ENCODE measurements at regions not wholly inside any gene's neighbourhood (a gene's known extent, or its start where the extent isn't known, plus 50 kb on each side); places are given as distances from the start of the nearest gene placed in this dataset.

DNA sequence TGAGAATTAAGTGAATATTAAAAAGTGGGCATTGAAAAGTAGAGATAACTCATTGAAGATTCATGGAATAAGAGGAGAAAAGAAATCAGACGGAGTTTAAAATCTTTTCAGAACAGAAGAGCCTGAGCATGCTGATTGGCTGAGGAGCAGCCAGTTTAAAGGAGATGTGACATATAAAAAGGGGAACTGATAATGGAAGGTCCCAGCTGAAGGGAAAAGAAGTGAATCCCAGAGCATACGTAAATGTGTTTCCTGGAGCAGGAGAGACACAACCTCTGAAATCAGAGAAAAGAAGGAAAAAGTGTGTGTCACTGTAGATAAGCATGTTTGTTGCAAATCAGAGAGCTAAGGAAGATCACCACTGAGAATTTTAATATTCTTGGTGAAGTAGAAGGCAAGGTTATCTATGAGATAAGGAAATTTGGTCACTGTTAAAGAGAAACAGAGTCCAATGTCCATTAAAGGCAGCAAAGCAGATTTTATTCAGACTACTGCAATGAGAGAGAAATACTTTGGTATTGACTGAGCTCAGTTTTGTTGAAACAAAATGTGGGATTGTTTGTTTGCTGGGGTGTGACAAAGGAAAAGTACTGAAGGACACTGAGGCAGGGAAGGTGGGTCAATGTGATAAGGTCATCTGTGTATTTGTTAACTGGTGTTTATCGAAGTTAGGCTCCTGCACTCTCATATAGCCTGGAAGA lies 84.6 kb upstream of the WDR72 start:
- TF ChIP-seq, protein P1, sequence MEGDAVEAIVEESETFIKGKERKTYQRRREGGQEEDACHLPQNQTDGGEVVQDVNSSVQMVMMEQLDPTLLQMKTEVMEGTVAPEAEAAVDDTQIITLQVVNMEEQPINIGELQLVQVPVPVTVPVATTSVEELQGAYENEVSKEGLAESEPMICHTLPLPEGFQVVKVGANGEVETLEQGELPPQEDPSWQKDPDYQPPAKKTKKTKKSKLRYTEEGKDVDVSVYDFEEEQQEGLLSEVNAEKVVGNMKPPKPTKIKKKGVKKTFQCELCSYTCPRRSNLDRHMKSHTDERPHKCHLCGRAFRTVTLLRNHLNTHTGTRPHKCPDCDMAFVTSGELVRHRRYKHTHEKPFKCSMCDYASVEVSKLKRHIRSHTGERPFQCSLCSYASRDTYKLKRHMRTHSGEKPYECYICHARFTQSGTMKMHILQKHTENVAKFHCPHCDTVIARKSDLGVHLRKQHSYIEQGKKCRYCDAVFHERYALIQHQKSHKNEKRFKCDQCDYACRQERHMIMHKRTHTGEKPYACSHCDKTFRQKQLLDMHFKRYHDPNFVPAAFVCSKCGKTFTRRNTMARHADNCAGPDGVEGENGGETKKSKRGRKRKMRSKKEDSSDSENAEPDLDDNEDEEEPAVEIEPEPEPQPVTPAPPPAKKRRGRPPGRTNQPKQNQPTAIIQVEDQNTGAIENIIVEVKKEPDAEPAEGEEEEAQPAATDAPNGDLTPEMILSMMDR (IDR thresholded peaks at IDR 0.05; ENCODE audit: insufficient read depth, missing control alignments) = no peak
- no peak for FAIRE-seq
- DNase-seq (ENCODE audit: insufficient read length, low spot score) = no peak

DNA sequence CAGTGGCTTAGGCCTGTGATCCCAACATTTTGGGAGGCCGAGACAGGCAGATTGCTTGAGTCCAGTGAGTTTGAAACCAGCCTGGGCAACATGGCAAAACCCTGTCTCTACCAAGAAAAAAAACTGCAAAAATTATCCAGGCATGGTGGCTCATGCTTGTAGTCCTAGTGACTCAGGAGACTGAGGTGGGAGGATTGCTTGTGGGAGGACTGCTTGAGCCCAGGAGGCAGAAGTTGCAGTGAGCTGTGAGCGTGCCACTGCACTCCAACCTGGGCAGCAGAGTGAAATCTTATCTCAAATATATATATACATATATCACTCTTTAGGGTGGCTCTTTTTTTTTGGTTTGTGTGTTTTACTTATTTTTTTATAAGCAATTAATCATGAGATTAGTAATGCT lies 83.7 kb upstream of the WDR72 start:
- DNase-seq (ENCODE audit: insufficient read length, low spot score) = no peak
- TF ChIP-seq, protein P1 (IDR thresholded peaks at IDR 0.05; ENCODE audit: insufficient read depth, missing control alignments) = no peak
- no peak for FAIRE-seq

DNA sequence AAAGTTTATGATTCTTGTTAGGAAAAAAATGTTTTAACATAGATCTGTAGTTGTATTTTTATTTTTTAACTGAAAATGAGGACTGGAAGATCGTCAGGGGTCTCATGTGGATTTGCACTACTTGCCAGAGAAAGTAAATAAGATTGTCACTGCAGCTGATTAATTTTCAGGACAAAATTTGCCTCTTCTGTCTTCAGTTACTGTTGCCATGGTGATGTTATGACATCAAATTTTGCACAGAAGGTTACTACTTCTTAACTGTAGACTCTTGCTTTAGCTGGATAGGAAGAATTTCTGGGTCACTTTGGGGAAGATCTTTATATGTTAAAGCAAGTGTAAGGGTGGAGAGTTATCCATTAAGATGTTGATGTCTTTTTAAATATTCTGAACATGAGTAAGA lies 82.2 kb upstream of the WDR72 start:
- no peak for DNase-seq (ENCODE audit: insufficient read length, low spot score)
- no peak for FAIRE-seq
- TF ChIP-seq, protein P1 (IDR thresholded peaks at IDR 0.05; ENCODE audit: insufficient read depth, missing control alignments) = no peak

DNA sequence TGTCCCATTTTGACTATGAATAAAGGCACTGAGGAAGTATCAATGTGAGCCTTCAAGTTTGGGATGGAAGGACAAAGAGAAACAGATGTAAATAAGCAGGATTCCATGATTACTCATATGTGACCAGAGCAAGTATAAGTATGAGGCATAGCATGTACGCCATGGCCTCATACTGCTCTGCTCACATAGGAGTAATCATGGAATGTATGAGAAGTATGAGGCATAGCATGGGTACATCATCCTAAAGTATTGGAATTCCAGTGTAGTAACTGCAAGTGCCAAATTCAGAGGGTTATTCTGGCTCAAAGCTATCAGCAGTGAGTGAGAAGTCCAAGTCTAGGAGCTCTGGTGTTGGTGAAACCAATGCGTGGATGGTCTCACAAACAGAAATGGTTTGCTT lies 81.2 kb upstream of the WDR72 start:
- no peak for DNase-seq (ENCODE audit: insufficient read length, low spot score)
- FAIRE-seq = no peak
- TF ChIP-seq, protein P1 (IDR thresholded peaks at IDR 0.05; ENCODE audit: insufficient read depth, missing control alignments) = no peak

DNA sequence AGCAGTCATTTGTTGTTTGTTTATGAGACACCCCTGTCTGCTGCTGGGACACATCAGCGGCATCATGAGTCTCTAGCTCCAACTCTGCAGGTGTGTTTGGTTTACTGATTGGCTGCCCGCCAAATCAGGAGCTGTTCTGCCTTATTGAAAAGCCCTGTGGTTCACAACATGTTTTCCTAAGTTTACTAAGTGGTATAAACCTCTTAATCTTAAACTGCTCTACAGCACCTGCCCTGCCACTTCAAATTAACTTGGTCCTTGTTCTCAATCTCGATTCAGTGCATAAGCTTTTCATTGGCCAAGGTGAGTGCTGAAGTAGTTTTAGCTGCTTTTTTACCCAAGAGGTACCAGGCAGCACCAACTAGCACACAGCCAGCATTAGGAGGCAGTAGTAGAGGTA lies 77.8 kb upstream of the WDR72 start:
- DNase-seq (ENCODE audit: insufficient read length, low spot score) = no peak

DNA sequence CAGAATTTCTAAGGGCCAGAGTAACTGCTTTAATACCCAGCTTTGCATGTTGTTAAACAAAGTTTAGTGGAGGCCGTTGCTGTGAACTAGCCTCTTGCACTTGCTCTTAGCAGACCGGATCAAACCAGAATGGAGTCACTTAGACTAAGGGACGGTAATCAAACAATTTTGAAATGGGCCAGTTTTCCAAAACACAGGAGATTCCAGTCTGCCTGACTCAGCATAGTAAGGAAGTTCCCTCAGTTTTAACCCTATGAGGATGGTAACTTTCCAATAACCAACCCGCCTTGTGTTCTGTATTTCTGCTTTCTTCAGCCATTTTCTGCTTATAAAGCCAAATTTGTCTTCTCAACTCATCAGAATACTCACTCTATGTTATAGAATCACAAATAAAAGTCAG lies 77.2 kb upstream of the WDR72 start:
- FAIRE-seq (no peak), DNase-seq (ENCODE audit: insufficient read length, low spot score) (no peak)
- TF ChIP-seq, protein P1 (IDR thresholded peaks at IDR 0.05; ENCODE audit: insufficient read depth, missing control alignments) = no peak

More for the DNA sequence above, 77.8 kb upstream of the WDR72 start:
- FAIRE-seq = no peak
- TF ChIP-seq, protein P1 (IDR thresholded peaks at IDR 0.05; ENCODE audit: insufficient read depth, missing control alignments) = no peak

DNA sequence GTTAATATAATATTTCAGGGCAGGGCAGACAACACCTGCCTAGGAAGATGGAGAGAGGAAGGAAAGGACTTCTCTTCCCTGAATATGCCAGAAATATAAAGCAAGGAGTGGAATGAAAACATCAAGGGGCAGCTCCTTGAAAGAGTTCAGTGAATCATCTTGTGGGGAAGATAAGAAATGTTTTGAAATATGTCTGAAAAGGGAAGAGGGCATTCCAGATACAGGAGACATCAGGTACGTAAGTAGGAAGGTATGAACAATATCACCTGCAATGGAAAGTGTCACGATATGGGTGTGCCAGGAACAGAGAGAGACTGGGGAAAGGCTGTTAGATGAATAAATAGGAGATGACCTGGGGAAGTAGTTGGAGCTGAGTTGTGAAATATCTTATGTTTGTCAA lies 75.8 kb upstream of the WDR72 start:
- no peak for FAIRE-seq
- TF ChIP-seq, protein P1 (IDR thresholded peaks at IDR 0.05; ENCODE audit: insufficient read depth, missing control alignments) = no peak

More for the DNA sequence above, 75.8 kb upstream of the WDR72 start:
- DNase-seq (ENCODE audit: insufficient read length, low spot score) = no peak

Data from D721Med (cell line).